ENCODE measurements at regions not wholly inside any gene's neighbourhood (a gene's known extent, or its start where the extent isn't known, plus 50 kb on each side); places are given as distances from the start of the nearest gene placed in this dataset.

DNA sequence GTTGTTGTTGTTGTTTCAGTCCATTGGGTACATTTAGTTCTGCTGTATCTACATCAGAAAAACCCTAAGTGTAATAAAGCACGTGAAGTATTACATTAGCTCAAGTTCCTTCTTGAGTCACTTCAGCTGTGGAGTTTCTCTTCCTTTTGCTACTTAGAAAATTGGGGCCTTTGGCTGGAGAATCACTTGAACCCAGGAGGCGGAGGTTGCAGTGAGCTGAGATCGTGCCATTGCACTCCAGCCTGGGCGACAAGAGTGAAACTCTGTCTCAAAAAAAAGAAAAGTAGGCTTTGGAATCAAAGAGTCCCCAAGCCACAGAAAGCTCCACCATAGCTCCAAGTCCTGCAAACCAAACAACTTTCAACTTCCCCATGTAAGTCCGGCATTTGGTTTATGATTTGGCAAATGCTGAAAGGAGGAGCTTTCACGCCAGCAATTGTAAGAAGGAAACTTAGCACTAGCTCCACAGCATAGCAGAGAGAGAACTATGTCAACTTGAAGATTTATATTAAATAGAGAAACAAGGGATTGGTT is 56.5 kb upstream of the RNF144B start:
- TF ChIP-seq, protein P1, sequence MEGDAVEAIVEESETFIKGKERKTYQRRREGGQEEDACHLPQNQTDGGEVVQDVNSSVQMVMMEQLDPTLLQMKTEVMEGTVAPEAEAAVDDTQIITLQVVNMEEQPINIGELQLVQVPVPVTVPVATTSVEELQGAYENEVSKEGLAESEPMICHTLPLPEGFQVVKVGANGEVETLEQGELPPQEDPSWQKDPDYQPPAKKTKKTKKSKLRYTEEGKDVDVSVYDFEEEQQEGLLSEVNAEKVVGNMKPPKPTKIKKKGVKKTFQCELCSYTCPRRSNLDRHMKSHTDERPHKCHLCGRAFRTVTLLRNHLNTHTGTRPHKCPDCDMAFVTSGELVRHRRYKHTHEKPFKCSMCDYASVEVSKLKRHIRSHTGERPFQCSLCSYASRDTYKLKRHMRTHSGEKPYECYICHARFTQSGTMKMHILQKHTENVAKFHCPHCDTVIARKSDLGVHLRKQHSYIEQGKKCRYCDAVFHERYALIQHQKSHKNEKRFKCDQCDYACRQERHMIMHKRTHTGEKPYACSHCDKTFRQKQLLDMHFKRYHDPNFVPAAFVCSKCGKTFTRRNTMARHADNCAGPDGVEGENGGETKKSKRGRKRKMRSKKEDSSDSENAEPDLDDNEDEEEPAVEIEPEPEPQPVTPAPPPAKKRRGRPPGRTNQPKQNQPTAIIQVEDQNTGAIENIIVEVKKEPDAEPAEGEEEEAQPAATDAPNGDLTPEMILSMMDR (IDR thresholded peaks at IDR 0.05; ENCODE audit: low read length): no peak
- TF ChIP-seq EZH2 (optimal IDR thresholded peaks at IDR 0.05; ENCODE audit: low read depth, low read length): no peak

Measured in MM.1S (cell line).